ENCODE measurements at regions not wholly inside any gene's neighbourhood (a gene's known extent, or its start where the extent isn't known, plus 50 kb on each side); places are given as distances from the start of the nearest gene placed in this dataset.

DNA sequence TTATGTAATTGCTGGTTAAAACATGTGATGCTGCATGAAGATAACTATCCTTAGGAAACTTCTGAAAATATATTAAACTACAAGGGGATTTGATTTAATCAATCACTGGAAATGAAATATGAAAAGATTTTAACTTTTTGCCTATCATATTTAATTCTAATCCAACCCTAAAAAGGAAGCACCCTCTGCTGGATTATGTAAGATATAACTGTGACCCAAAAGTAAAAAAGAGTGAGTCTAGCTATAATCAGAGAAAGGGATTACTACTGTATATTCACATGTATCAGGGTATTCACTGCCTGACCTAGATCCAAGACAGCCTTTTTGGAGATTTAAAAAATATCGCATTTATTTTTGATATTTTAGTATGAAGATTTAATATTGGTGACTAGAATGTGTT, 295.5 kb downstream of the MDFIC start:
- TF ChIP-seq EZH2 (IDR thresholded peaks at IDR 0.05; ENCODE audit: borderline replicate concordance, low read depth, low read length, poor library complexity, severe bottlenecking), result no peak
- TF ChIP-seq, protein P1, sequence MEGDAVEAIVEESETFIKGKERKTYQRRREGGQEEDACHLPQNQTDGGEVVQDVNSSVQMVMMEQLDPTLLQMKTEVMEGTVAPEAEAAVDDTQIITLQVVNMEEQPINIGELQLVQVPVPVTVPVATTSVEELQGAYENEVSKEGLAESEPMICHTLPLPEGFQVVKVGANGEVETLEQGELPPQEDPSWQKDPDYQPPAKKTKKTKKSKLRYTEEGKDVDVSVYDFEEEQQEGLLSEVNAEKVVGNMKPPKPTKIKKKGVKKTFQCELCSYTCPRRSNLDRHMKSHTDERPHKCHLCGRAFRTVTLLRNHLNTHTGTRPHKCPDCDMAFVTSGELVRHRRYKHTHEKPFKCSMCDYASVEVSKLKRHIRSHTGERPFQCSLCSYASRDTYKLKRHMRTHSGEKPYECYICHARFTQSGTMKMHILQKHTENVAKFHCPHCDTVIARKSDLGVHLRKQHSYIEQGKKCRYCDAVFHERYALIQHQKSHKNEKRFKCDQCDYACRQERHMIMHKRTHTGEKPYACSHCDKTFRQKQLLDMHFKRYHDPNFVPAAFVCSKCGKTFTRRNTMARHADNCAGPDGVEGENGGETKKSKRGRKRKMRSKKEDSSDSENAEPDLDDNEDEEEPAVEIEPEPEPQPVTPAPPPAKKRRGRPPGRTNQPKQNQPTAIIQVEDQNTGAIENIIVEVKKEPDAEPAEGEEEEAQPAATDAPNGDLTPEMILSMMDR (conservative IDR thresholded peaks at IDR 0.05; ENCODE audit: low read depth, low read length), result peak; percentile 49; the same call in 1 of the 2 replicates

All from A673 (cell line).